Esophagus muscularis mucosa (tissue), 4 donors: ENCODE measurements at regions not wholly inside any gene's neighbourhood (a gene's known extent, or its start where the extent isn't known, plus 50 kb on each side); places are given as distances from the start of the nearest gene placed in this dataset.

Experiments used
- DNase-seq: peaks from one replicate; pipeline ENCODE4 v3.0.0-alpha.2; 2017; ENCODE audit errors: extremely low spot score
- H3K27ac ChIP-seq, 4 donors: fragments of 200-600 bp; sonication (generic); replicated peaks in 1 of 4; 1 replicate in 3 of 4; 2 replicates in 1 of 4; pipeline ENCODE4 v1.5.1; 2016 to 2019; ENCODE audit warnings: mild to moderate bottlenecking in 1 of 4
- H3K27me3 ChIP-seq, 4 donors: fragments of 200-600 bp; sonication (generic); one replicate each; pipeline versions ENCODE4 v1.5.1 to v1.6.0; 2016 to 2019
- H3K36me3 ChIP-seq, 4 donors: fragments of 200-600 bp; sonication (generic); one replicate each; pipeline ENCODE4 v1.5.1; 2016 to 2019
- H3K4me1 ChIP-seq, 4 donors: fragments of 200-600 bp; sonication (generic); one replicate each; pipeline ENCODE4 v1.5.1; 2016 to 2019
- H3K4me3 ChIP-seq, 4 donors: fragments of 200-600 bp; sonication (generic); 1 replicate in 2 of 4; 2 replicates in 2 of 4; pipeline ENCODE4 v1.5.1; 2016 to 2019; ENCODE audit warnings: mild to moderate bottlenecking in 4 of 4, moderate library complexity in 1 of 4
- H3K9me3 ChIP-seq, 4 donors: fragments of 200-600 bp; sonication (generic); 1 replicate in 3 of 4; 2 replicates in 1 of 4; pipeline ENCODE4 v1.5.1; 2016 to 2019
- CTCF ChIP-seq, 3 experiments: fragments of 200-600 bp in 2 of 3; fragments of 450-650 bp in 1 of 3; sonication (generic) in 2 of 3; IDR thresholded peaks; one replicate each; pipeline ENCODE4 v1.5.1; 2017 to 2019; ENCODE audit warnings: antibody characterized with exemption in 3 of 3, mild to moderate bottlenecking in 2 of 3, moderate library complexity in 1 of 3
- EP300 ChIP-seq: sonication (generic); formaldehyde crosslinking; IDR thresholded peaks from one replicate; pipeline ENCODE4 v1.6.1; 2017; ENCODE audit warnings: antibody characterized with exemption
- POLR2A ChIP-seq: fragments of 450-650 bp; IDR thresholded peaks from one replicate; pipeline ENCODE4 v1.6.1; 2017; ENCODE audit warnings: antibody characterized with exemption, moderate library complexity, mild to moderate bottlenecking, low read depth
- POLR2AphosphoS5 ChIP-seq, 2 donors: sonication (generic); formaldehyde crosslinking; IDR thresholded peaks; one replicate each; pipeline ENCODE4 v1.6.1; 2017; ENCODE audit warnings: antibody characterized with exemption in 2 of 2
- WGBS: methylation state at CpG from one replicate; pipeline ENCODE4 v1.1.5; 2018; 5-methylcytosine and 5-hydroxymethylcytosine counted together
- intact Hi-C: fragments of 100-400 bp; cut with DNase I; formaldehyde crosslinking; loops from one replicate; pipeline ENCODE4 v1.15.1; 2023

GRCh38 chr4:125501090-125501489 lies 186.3 kb downstream of the FAT4 start:
- no peaks in the 10 kb centered on the region for H3K36me3 ChIP-seq
- TF ChIP-seq POLR2AphosphoS5 (IDR thresholded peaks at IDR 0.05) (no peak), POLR2A (no peak), CTCF (IDR thresholded peaks at IDR 0.05) (no peak), EP300 (no peak)
- H3K4me1 ChIP-seq, result no peaks in the 10 kb centered on the region
- no peaks in the 10 kb centered on the region for H3K27me3 ChIP-seq
- WGBS, result 94% methylated on average over 3 of the region's 3 CpGs
- DNase-seq, result no peak
- intact Hi-C loops, result no loop called here
- H3K9me3 ChIP-seq, result no peaks in the 10 kb centered on the region
- H3K27ac ChIP-seq, result no peak overlapping the region
- H3K4me3 ChIP-seq, result no peak overlapping the region

GRCh38 chr4:125501568-125501967 lies 186.8 kb downstream of the FAT4 start:
- no peak overlapping the region for H3K4me3 ChIP-seq
- H3K9me3 ChIP-seq, result no peaks in the 10 kb centered on the region
- H3K27ac ChIP-seq, result no peak overlapping the region
- no peak for TF ChIP-seq POLR2A
- TF ChIP-seq EP300, result no peak
- no peak for TF ChIP-seq CTCF (IDR thresholded peaks at IDR 0.05)
- TF ChIP-seq POLR2AphosphoS5 (IDR thresholded peaks at IDR 0.05), result no peak
- WGBS, result 68% methylated on average over 4 of the region's 4 CpGs
- no peak for DNase-seq
- intact Hi-C loops, result no loop called here
- H3K4me1 ChIP-seq, result no peaks in the 10 kb centered on the region
- H3K27me3 ChIP-seq, result no peaks in the 10 kb centered on the region
- no peaks in the 10 kb centered on the region for H3K36me3 ChIP-seq

- no peaks in the 10 kb centered on the region for H3K4me1 ChIP-seq
- intact Hi-C loops, result no loop called here
- no peak for TF ChIP-seq POLR2AphosphoS5 (IDR thresholded peaks at IDR 0.05)
- TF ChIP-seq POLR2A, result no peak
- TF ChIP-seq EP300, result no peak
- TF ChIP-seq CTCF (IDR thresholded peaks at IDR 0.05), result no peak
- DNase-seq, result no peak
- no peaks in the 10 kb centered on the region for H3K9me3 ChIP-seq
- H3K4me3 ChIP-seq, result no peak overlapping the region
- WGBS, result 73% methylated on average over 4 of the region's 4 CpGs
- H3K36me3 ChIP-seq, result no peaks in the 10 kb centered on the region
- no peaks in the 10 kb centered on the region for H3K27me3 ChIP-seq
- no peak overlapping the region for H3K27ac ChIP-seq
These were observed 190.9 kb downstream of the FAT4 start for GRCh38 chr4:125505621-125506020.

- no peaks in the 10 kb centered on the region for H3K4me1 ChIP-seq
- no peaks in the 10 kb centered on the region for H3K27me3 ChIP-seq
- DNase-seq, result no peak
- H3K36me3 ChIP-seq, result no peaks in the 10 kb centered on the region
- TF ChIP-seq EP300 (no peak), POLR2AphosphoS5 (IDR thresholded peaks at IDR 0.05) (no peak), POLR2A (no peak)
- intact Hi-C loops, result no loop called here
- no peak overlapping the region for H3K27ac ChIP-seq
- H3K4me3 ChIP-seq, result no peak overlapping the region
- no peaks in the 10 kb centered on the region for H3K9me3 ChIP-seq
These were observed 192.4 kb downstream of the FAT4 start for GRCh38 chr4:125507141-125507540.

GRCh38 chr4:125511715-125512114 lies 197.0 kb downstream of the FAT4 start:
- no peak overlapping the region for H3K4me3 ChIP-seq
- no peak overlapping the region for H3K27ac ChIP-seq
- no peak for TF ChIP-seq POLR2AphosphoS5 (IDR thresholded peaks at IDR 0.05)
- no peak for TF ChIP-seq POLR2A
- no peak for TF ChIP-seq CTCF (IDR thresholded peaks at IDR 0.05)
- TF ChIP-seq EP300, result no peak
- no peaks in the 10 kb centered on the region for H3K4me1 ChIP-seq
- H3K36me3 ChIP-seq, result no peaks in the 10 kb centered on the region
- intact Hi-C loops, result no loop called here
- peaks cover 0 to 8% (median 0%) of the 10 kb centered on the region in 4 donors for H3K9me3 ChIP-seq
- 88% methylated on average over 3 of the region's 3 CpGs for WGBS
- no peak for DNase-seq
- no peaks in the 10 kb centered on the region for H3K27me3 ChIP-seq
